ENCODE measurements at regions not wholly inside any gene's neighbourhood (a gene's known extent, or its start where the extent isn't known, plus 50 kb on each side); places are given as distances from the start of the nearest gene placed in this dataset.
A peak's percentile ranks its signal among the peaks of the same experiment; 100 is the strongest.

GRCh38 chr2:217383620-217384019, 523.8 kb upstream of the TNP1 start:
- no peak overlapping the region for H3K4me3 ChIP-seq (replicated peaks; ENCODE audit: low read depth, low read length)
- no peak for DNase-seq (ENCODE audit: low read depth)
- TF ChIP-seq CTCF (IDR thresholded peaks at IDR 0.05; ENCODE audit: low read length, missing control alignments) = no peak

- H3K4me3 ChIP-seq (replicated peaks; ENCODE audit: low read depth, low read length) = no peak overlapping the region
- TF ChIP-seq CTCF (IDR thresholded peaks at IDR 0.05; ENCODE audit: low read length, missing control alignments) = no peak
- DNase-seq (ENCODE audit: low read depth) = no peak
These were observed 522.9 kb upstream of the TNP1 start for GRCh38 chr2:217382794-217383193.

GRCh38 chr2:217379807-217380206, 519.9 kb upstream of the TNP1 start:
- DNase-seq (ENCODE audit: low read depth) = no peak
- no peak for TF ChIP-seq CTCF (IDR thresholded peaks at IDR 0.05; ENCODE audit: low read length, missing control alignments)
- no peak overlapping the region for H3K4me3 ChIP-seq (replicated peaks; ENCODE audit: low read depth, low read length)

- TF ChIP-seq CTCF (IDR thresholded peaks at IDR 0.05; ENCODE audit: low read length, missing control alignments) = no peak
- H3K4me3 ChIP-seq (replicated peaks; ENCODE audit: low read depth, low read length) = no peak overlapping the region
- no peak for DNase-seq (ENCODE audit: low read depth)
These were observed 512.9 kb upstream of the TNP1 start for GRCh38 chr2:217372794-217373193.

GRCh38 chr2:217371781-217372213, 511.9 kb upstream of the TNP1 start:
- no peak for DNase-seq (ENCODE audit: low read depth)
- H3K4me3 ChIP-seq (replicated peaks; ENCODE audit: low read depth, low read length) = no peak overlapping the region
- no peak for TF ChIP-seq CTCF (IDR thresholded peaks at IDR 0.05; ENCODE audit: low read length, missing control alignments)

GRCh38 chr2:217370391-217370790, 510.5 kb upstream of the TNP1 start:
- H3K4me3 ChIP-seq (replicated peaks; ENCODE audit: low read depth, low read length) = no peak overlapping the region
- peak; percentile 36 for DNase-seq (ENCODE audit: low read depth)
- TF ChIP-seq CTCF (IDR thresholded peaks at IDR 0.05; ENCODE audit: low read length, missing control alignments) = no peak

GRCh38 chr2:217367464-217367863, 507.6 kb upstream of the TNP1 start:
- no peak overlapping the region for H3K4me3 ChIP-seq (replicated peaks; ENCODE audit: low read depth, low read length)
- no peak for TF ChIP-seq CTCF (IDR thresholded peaks at IDR 0.05; ENCODE audit: low read length, missing control alignments)
- no peak for DNase-seq (ENCODE audit: low read depth)

Data from fibroblast of pulmonary artery (primary cell).